ENCODE measurements at regions not wholly inside any gene's neighbourhood (a gene's known extent, or its start where the extent isn't known, plus 50 kb on each side); places are given as distances from the start of the nearest gene placed in this dataset.

DNA sequence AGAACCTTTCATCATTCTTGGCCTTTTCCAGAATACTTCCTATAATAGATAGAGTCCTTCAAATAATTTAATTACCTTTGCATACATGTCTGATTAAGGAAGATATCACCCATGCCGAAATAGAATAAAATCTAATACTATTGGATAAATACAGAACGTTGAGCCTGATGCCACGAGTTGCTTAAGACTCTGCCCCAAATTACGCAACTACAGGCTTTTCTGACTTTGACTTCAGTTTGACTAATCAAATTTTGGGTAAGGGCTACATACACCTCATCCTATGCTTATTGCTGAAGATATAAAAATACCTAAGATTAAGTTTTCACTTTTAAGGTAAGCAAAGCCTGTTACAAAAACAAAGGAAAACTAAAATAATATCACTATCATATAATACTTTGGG is 1065.1 kb upstream of the NRXN1 start:
- TF ChIP-seq POLR2A (IDR thresholded peaks at IDR 0.05; ENCODE audit: low read depth, low read length) (no peak), POLR2AphosphoS5 (IDR thresholded peaks at IDR 0.05; ENCODE audit: low read depth, low read length) (no peak), TAF1 (IDR thresholded peaks at IDR 0.05; ENCODE audit: low read depth, low read length) (no peak), SPI1 (IDR thresholded peaks at IDR 0.05; ENCODE audit: low read depth, low read length) (no peak), POU2F2 (IDR thresholded peaks at IDR 0.05; ENCODE audit: low read depth, low read length) (no peak)

All from GM12891 (cell line).